SW480 (cell line): ENCODE measurements at regions not wholly inside any gene's neighbourhood (a gene's known extent, or its start where the extent isn't known, plus 50 kb on each side); places are given as distances from the start of the nearest gene placed in this dataset.

ENCODE experiments used
- DNase-seq: peaks from one replicate; pipeline ENCODE4 v3.0.0-alpha.2; 2016; ENCODE audit warnings: low spot score

GRCh38 chr3:83514130-83514914 lies 1444.5 kb upstream of the CADM2 start:
- no peak for DNase-seq

GRCh38 chr3:83515123-83515522 lies 1443.7 kb upstream of the CADM2 start:
- no peak for DNase-seq

GRCh38 chr3:83523470-83524073 lies 1435.2 kb upstream of the CADM2 start:
- DNase-seq = peak; percentile 65

GRCh38 chr3:83524901-83525300 lies 1433.9 kb upstream of the CADM2 start:
- DNase-seq = no peak

GRCh38 chr3:83559082-83559481 lies 1399.7 kb upstream of the CADM2 start:
- DNase-seq = no peak

- DNase-seq = no peak
Measured at GRCh38 chr3:83567935-83568334, 1390.9 kb upstream of the CADM2 start.

GRCh38 chr3:83581546-83581945 lies 1377.2 kb upstream of the CADM2 start:
- DNase-seq = no peak

GRCh38 chr3:83601704-83602103 lies 1357.1 kb upstream of the CADM2 start:
- no peak for DNase-seq

- no peak for DNase-seq
Measured at GRCh38 chr3:83622526-83622925, 1336.3 kb upstream of the CADM2 start.

GRCh38 chr3:83625261-83625660 lies 1333.5 kb upstream of the CADM2 start:
- no peak for DNase-seq

- no peak for DNase-seq
Measured at GRCh38 chr3:83628471-83628870, 1330.3 kb upstream of the CADM2 start.

GRCh38 chr3:83632526-83632925 lies 1326.3 kb upstream of the CADM2 start:
- no peak for DNase-seq

- no peak for DNase-seq
Measured at GRCh38 chr3:83633758-83634157, 1325.0 kb upstream of the CADM2 start.

- no peak for DNase-seq
Measured at GRCh38 chr3:83649692-83650091, 1309.1 kb upstream of the CADM2 start.

GRCh38 chr3:83655083-83655482 lies 1303.7 kb upstream of the CADM2 start:
- DNase-seq = no peak

- DNase-seq = no peak
Measured at GRCh38 chr3:83662381-83662960, 1296.3 kb upstream of the CADM2 start.

GRCh38 chr3:83670416-83670815 lies 1288.4 kb upstream of the CADM2 start:
- no peak for DNase-seq

GRCh38 chr3:83683937-83684598 lies 1274.7 kb upstream of the CADM2 start:
- DNase-seq = no peak

- DNase-seq = no peak
Measured at GRCh38 chr3:83706669-83707068, 1252.1 kb upstream of the CADM2 start.

- no peak for DNase-seq
Measured at GRCh38 chr3:83715307-83715706, 1243.5 kb upstream of the CADM2 start.

- DNase-seq = no peak
Measured at GRCh38 chr3:83729576-83729975, 1229.2 kb upstream of the CADM2 start.

GRCh38 chr3:83734656-83735055 lies 1224.1 kb upstream of the CADM2 start:
- no peak for DNase-seq

GRCh38 chr3:83738202-83738601 lies 1220.6 kb upstream of the CADM2 start:
- DNase-seq = no peak
